ENCODE measurements at regions not wholly inside any gene's neighbourhood (a gene's known extent, or its start where the extent isn't known, plus 50 kb on each side); places are given as distances from the start of the nearest gene placed in this dataset.
"Not testable (repeated sequence)": the region's sequence is repeated elsewhere in the genome, so short reads cannot be mapped to it uniquely, and the experiment has no call there.

DNA sequence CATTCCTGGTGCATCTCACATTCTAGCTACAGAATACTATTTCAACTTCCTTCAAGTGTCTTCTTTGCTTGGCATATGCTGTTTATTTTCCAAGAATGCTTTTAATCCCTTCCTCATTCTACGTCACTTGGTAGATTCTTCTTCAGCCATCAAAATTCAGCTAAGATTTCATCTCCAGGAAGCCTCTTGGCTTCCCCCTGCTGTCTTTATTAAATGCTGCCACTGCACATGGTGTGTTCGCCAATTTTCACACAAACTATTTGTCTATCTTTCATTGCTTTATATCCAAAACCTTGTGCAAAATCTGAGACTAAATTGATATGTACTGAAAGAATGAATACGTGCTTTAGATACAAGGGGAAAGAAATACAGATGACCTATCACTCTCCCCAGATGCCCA lies 253.0 kb downstream of the RFPL4B start:
- H3K27ac ChIP-seq = no peak overlapping the region
- H3K4me3 ChIP-seq = no peak overlapping the region
- no peaks in the 10 kb centered on the region for H3K9me3 ChIP-seq
- TF ChIP-seq POLR2A (IDR thresholded peaks at IDR 0.05) (no peak), CTCF (IDR thresholded peaks at IDR 0.05) (no peak)
- WGBS, 2 donors = 80 to 84% methylated on average over 3 of the region's 3 CpGs
- DNase-seq = no peak
- intact Hi-C loops (cut with DNase I) = no loop called here
- no peaks in the 10 kb centered on the region for H3K36me3 ChIP-seq
- no peaks in the 10 kb centered on the region for H3K4me1 ChIP-seq
- H3K27me3 ChIP-seq = no peaks in the 10 kb centered on the region

DNA sequence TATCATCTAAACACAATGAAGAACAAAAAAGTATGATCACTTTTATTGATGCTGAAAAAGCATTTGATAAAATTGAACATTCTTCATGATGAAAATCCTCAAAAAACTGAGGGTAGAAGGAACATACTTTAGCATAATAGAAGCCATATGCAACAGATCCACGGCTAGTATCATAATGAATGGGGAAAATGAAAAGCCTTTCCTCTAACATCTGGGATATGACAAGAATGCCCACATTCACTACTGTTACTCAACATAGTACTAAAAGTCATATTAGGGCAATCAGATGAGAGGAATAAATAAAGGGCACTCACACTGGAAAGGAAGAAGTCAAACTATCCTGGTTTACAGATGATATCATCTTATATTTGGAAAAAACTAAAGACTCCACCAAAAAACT lies 256.6 kb downstream of the RFPL4B start:
- Histone ChIP-seq H3K9me3 (peaks cover 0 to 8% (median 3%) of the 10 kb centered on the region in 3 donors), H3K4me3 (no peak overlapping the region), H3K36me3 (no peaks in the 10 kb centered on the region), H3K27ac (no peak overlapping the region), H3K4me1 (peaks cover 0 to 4% (median 0%) of the 10 kb centered on the region in 3 donors), H3K27me3 (no peaks in the 10 kb centered on the region)
- TF ChIP-seq CTCF (IDR thresholded peaks at IDR 0.05) = no peak
- TF ChIP-seq POLR2A (IDR thresholded peaks at IDR 0.05) = no peak
- no peak for DNase-seq
- intact Hi-C loops (cut with DNase I) = no loop called here
- 73 to 89% methylated on average over 1 of the region's 1 CpG for WGBS, 2 donors

- Histone ChIP-seq H3K36me3 (no peaks in the 10 kb centered on the region), H3K27ac (no peak overlapping the region), H3K27me3 (no peaks in the 10 kb centered on the region), H3K4me1 (peaks cover 0 to 4% (median 0%) of the 10 kb centered on the region in 3 donors), H3K9me3 (peaks cover 0 to 18% (median 13%) of the 10 kb centered on the region in 3 donors), H3K4me3 (no peak overlapping the region)
- TF ChIP-seq CTCF (IDR thresholded peaks at IDR 0.05) (no peak), POLR2A (IDR thresholded peaks at IDR 0.05) (no peak)
- intact Hi-C loops (cut with DNase I) = no loop called here
- DNase-seq = no peak
- WGBS, 2 donors = 27 to 37% methylated on average over 3 of the region's 3 CpGs
Observed at GRCh38 chr6:112606656-112607435, 259.7 kb downstream of the RFPL4B start.

- H3K27me3 ChIP-seq; H3K36me3 ChIP-seq; DNase-seq; H3K27ac ChIP-seq; H3K4me3 ChIP-seq; H3K4me1 ChIP-seq; intact Hi-C loops (cut with DNase I): not testable (repeated sequence)
- H3K9me3 ChIP-seq = peaks cover 0 to 18% (median 13%) of the 10 kb centered on the region in 3 donors
- no CpG with 5 or more reads among the region's 1 CpG for WGBS, 2 donors
Observed at GRCh38 chr6:112608925-112609324, 261.8 kb downstream of the RFPL4B start.

DNA sequence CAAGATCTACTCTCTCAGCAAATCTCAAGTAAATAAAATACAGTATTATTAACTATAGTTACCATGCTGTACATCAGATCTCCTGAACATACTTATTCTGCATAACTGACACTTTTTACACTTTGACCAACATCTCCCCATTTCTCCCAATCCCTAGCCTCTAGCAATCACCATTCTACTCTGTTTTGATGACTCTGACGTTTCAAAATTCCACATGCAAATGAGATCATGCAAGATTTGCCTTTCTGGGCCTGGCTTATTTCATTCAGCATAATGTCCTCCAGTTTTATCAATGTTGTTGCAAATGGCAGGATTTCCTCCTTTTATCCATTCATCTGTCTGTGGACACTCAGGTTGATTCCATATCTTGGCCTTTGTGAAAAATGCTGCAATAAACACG lies 266.3 kb downstream of the RFPL4B start:
- Histone ChIP-seq H3K36me3 (no peaks in the 10 kb centered on the region), H3K27me3 (no peaks in the 10 kb centered on the region), H3K4me3 (no peak overlapping the region), H3K9me3 (peaks cover 0 to 13% (median 13%) of the 10 kb centered on the region in 3 donors), H3K27ac (no peak overlapping the region), H3K4me1 (no peaks in the 10 kb centered on the region)
- 52 to 54% methylated on average over 2 of the region's 2 CpGs for WGBS, 2 donors
- DNase-seq = no peak
- intact Hi-C loops (cut with DNase I) = no loop called here
- TF ChIP-seq CTCF (IDR thresholded peaks at IDR 0.05) (no peak), POLR2A (IDR thresholded peaks at IDR 0.05) (no peak)

Data from esophagus squamous epithelium (tissue), 5 donors.